NK-92 treated with Interleukin-12 subunit alpha and Interleukin-12 subunit beta, amount 100 ng/mL, for 24 hours (cell line): ENCODE measurements at regions not wholly inside any gene's neighbourhood (a gene's known extent, or its start where the extent isn't known, plus 50 kb on each side); places are given as distances from the start of the nearest gene placed in this dataset.

Source experiments
- DNase-seq: peaks from one replicate; lab custom pipeline; 2025; lab: John Stamatoyannopoulos, UW

DNA sequence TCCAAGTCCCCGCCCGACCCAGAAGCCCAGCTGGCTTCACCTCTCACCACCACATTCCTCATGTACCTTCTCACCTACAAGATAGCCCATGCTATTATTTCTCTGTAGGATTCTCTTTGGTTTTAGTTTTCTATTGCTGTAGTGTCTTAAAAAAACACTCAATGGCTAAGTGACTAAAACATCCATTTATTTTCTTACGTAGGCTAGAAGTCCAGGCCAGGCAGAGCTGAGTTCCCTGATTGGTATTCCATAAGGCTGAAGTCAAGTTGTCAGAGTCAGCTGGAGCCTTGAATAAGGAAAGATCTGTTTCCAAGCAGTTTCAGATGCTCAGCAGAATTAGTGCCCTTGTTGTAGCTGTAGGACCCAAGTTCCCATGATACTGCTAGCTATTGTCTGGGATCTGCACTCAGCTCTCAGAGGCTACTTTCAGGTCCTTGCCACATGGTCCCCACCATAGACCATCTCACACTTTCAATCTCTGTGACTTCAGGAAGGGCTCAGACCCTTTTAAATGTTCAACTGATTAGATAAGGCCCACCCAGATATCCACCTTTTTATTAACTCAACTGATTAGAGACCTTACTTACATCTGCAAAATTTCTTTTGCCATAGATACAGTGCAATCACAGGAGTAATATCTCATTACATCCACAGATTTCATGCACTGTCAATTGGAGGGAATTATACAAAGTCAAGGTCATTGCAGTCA, 371.0 kb downstream of the TGFB2 start:
- DNase-seq, result no peak

DNA sequence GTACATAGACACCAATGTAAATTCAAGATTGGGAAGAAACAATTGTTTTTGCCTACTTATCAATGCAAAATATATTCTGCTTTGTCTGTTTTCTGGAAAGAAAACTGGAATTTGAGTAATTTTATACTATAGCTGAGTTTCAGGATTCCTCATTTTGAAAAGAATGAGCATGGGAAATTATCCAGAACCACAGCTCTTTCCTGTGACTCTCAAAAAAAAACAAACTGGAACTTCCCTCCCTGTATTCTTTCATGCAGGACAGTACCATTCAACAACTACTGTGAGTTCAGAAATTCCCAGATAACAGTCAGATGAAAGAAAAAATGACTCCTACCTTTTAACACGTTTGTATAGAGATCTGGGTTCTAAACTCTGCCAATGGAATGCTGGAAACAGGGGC, 372.4 kb downstream of the TGFB2 start:
- DNase-seq, result no peak

DNA sequence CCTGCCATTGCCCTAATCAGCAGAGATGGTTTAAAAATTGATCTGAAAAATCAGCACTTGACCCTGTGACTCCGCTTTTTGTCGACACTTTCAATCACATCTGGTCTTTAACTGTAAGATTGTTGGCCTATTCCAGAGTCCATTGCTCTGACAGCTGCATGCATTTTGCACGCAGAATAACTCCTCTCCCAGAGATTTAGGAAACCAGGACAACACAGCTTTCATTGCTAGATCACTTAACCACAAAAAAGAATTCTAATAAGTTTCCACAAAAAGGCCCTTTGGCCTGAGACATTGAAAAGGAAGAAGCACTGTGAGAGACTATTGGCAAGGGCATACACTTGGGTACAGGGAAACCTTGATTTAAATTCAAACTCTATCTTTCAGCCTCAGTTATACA, 373.1 kb downstream of the TGFB2 start:
- DNase-seq, result no peak

DNA sequence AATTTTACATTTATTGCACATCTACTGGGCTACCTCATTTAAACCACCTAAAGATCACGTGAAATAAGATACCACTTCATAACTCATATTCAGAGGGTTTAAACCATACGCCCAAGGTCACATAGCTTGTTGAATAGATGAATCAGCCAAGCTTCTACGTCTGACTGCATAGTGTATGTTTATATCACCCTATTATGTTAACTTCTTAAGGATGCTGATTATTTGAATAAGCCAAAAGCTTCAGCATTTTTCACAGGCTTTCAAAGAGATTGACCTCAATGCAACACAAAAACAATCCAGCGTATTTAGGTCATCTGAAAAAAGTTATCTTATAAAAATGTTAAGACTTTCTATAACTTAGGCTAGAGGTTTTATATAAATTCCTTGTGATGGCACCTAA, 373.8 kb downstream of the TGFB2 start:
- no peak for DNase-seq

GRCh38 chr1:218728898-218729565, 383.9 kb downstream of the TGFB2 start:
- no peak for DNase-seq

DNA sequence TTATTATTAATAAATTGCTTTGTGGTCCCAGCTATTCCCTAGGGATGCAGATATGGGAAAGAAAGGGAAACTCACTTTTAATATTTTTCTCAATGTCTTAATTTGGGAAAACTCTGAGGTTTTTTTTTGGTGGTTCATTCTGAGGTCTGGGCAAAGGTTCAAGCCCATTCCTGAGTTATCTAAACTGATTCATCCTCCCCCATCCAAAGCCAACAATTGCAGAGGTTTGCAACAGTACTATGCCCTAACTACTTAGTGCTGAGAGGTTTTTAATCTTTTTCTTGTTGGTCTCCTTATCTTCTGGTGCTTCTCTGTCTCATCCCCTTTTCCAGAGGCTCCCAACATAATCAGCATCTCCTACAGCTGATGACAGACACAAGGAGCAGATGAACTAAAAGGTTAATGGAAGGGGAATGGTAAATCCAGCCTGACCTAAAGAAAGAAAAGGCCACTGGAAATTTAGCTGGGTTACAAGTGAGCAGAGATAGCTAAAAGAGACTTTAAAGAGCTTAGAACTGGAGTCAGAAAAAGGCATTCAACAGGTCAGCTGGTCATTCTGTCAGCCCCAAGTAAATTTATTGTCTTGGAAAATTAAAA, 390.4 kb downstream of the TGFB2 start:
- DNase-seq, result no peak

GRCh38 chr1:218739426-218739825, 394.3 kb downstream of the TGFB2 start:
- no peak for DNase-seq

DNA sequence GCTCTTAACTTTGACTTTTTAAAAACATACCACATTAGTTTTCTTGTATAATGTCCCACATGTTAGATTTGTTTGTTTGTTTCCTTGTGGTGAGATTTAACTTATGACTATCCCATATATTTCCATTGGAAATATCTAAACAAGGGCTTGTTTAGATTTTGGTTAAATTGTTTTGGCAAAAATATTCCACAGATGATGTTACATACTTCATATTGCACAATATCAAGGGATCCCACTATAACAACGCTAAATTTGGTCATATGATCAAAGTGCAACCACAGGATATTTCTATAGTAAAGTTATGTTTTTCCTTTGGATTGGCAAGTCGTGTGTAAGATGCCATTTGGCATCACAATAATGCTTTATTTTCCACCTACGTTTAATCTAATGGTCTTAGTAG, 396.7 kb downstream of the TGFB2 start:
- no peak for DNase-seq

- DNase-seq, result no peak
Observed at GRCh38 chr1:218742467-218743262, 397.5 kb downstream of the TGFB2 start.

DNA sequence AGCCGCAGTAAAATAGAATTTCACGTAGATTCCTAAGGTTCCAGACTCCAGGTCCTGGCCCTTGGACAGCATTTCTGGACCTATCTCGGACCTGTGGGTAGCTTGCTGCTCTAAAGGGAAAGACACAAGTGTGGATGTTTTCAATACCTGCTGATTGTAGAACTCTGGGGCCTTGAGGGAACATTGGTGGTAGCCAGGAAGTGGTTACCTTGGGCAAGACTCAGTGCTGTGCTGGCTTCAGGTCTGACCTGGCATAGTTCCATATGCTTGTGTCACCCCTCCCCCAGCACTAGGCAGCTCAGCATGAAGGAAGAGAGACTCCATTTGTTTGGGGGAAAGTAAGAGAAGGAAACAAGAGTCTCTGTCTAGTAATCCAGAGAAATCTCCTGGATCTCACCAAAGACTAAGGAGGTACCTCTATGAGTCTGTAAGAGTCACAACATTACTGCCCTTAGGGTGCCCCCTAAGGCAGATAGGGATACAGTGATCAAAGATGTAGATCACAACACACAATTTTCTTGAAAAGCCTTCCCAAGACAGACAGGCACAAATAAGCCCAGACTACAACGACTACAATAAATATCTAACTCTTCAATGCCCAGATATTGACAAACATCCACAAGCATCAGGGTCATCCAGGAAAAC, 398.8 kb downstream of the TGFB2 start:
- DNase-seq, result no peak

DNA sequence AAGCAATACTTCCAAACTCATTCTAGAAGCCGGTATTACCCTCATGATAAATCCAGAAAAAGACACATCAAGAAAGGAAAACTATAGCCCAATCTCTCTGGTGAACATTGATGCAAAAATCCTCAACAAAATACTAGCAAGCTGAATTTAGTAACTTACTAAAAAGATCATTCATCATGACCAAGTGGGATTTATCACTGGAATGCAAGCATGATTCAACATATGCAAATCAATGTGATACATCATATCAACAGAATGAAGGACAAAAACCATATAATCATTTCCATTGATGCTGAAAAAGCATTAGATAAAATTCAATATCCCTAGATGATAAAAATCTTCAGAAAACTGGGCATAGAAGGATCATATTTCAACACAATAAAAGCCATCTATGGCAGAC, 402.9 kb downstream of the TGFB2 start:
- DNase-seq, result no peak

DNA sequence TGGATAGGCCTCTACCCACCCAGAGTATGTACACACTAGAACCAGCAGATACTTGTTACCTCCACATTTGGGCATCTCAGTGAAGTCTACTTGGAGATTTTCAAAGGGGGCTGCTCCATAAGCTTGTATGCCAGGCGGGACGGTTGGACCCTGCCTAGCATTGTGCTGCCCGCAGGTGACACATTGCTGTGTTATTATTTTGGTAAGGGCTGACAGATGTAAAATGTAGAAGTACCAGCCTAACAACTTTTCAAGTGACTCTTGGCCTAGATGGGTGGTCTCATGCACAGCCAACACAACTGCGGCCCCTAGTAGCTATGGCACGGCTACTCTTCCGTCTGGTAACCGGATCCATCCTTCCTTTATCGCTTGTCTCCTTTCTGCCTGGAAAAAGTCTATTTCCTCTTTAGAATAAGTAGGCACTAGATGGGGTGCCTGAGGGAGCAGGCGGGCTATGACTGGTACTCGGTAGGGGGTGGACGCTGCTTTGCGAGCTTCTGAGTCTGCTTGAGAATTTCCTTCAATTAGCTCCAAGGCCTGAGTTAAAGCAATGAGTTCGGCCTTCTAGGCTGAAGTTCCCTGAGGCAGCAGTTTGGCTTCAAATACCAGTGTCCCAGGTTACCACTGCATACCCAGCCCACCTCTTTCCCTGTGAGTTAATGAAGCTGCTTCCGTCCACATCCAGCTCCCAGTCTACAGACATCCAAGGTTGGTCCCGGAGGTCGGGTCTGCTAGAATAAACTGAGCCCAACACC, 405.3 kb downstream of the TGFB2 start:
- no peak for DNase-seq

GRCh38 chr1:218751208-218751948, 406.2 kb downstream of the TGFB2 start:
- no peak for DNase-seq

DNA sequence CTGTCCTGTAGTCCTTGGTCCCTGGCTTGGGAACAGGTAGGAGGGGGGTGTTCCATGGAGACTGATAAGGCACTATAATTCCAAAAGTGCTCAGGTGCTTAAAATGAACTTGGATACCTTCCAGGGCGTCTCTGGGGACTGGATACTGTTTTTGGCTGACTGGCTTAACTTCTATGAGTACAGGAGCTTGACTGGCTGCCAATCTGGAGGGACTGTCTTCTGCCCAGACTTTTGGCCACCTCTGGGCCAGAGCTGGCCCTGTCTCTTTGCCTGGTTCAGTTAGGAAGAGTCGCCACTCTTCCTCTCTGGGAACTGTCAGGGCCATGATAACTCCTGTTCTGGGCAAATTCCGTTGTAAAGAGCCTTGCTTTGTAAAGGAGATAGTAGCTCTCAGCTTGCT, 407.0 kb downstream of the TGFB2 start:
- DNase-seq, result no peak

DNA sequence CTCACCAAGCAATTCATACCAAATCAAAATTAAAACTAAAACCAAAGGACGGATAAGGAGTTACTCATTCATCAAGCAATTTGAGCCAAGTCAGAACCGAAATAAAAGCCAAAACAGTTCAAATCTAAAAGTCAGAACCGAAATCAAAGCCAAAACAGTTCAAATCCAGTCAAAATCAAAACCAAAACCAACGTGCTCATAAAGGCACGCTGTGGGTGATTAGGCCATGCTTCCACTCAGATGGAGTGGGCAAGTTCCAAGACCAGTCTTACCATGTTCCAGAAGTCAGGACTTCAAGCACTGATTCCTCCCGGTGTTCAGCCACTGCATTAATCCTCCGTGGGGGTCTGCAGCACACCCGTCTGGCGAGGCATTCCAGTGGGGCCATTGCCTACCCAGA, 409.3 kb downstream of the TGFB2 start:
- no peak for DNase-seq

- DNase-seq, result no peak
Observed at GRCh38 chr1:218755128-218755527, 410.0 kb downstream of the TGFB2 start.

DNA sequence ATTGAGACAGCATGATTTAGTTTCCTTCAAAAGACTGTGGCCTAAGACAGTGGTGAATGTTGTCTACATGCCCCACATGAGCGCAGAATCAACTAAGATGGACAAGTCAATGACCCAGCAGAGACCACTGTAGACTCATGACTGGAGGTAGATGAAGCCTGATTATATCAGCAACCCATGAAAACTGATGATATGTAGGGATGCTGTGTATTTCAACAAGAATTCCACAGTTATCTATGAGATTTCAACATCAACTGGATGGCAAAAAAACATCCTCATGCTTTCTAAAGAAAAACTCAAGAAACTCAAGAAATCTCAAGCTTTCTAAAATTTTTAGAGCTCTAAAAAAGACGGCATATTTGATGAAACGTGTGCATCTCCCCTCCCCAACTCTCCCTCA, 413.9 kb upstream of the LYPLAL1 start:
- no peak for DNase-seq

DNA sequence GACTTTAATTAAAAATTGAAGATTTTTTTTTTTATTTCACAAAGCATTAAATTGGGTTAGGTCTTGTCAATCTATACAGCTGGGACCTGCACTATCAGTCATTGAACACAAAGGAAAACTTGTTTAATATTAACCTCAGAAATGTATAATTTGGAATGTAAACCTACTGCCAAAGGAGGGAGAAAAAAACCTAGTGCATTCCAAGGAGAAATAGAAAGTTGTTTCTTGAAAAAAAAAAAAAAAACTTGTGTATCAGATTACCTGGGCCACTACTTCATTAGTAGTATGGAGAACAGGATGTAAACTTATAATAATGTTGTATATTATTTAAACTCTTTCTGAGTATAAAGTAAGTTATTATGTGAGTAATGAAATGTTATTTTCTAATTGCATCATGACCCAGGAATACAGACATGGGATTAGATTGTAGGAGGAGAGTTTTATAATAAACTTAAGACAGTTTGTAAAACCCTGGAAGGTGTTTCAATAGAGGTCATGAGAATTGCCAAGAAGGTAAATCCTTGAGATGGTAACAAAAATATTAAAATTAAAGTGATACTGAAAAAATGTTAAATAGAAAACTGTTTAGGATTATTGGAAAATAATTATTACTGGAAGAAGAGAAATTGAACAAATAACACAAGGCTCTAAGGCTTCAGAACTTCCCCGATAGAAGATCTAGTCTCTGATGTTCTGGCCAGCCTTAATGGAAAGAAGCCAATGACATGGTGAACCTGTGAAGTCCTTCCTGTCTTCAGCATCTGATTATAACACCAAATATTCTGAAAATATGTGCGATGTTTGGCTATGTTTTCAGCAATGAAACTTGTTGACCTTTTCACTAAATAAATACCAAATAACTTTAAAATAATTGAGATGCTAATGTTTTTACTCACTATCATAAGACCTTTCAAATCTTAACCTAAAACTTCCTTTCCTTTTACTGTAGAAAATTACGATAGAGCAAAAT, 412.8 kb upstream of the LYPLAL1 start:
- no peak for DNase-seq

GRCh38 chr1:218763538-218763937, 410.1 kb upstream of the LYPLAL1 start:
- DNase-seq, result no peak

GRCh38 chr1:218765753-218766152, 407.9 kb upstream of the LYPLAL1 start:
- DNase-seq, result no peak
